Tibial nerve (tissue), 4 donors: ENCODE measurements at regions not wholly inside any gene's neighbourhood (a gene's known extent, or its start where the extent isn't known, plus 50 kb on each side); places are given as distances from the start of the nearest gene placed in this dataset.

Source experiments
- DNase-seq, 2 donors: peaks; one replicate each; pipeline ENCODE4 v3.0.0-alpha.2; 2019; ENCODE audit warnings: low spot score in 2 of 2
- H3K27ac ChIP-seq, 4 donors: fragments of 200-600 bp; sonication (generic) in 3 of 4; one replicate each; pipeline ENCODE4 v1.5.1; 2017 to 2019; ENCODE audit warnings: mild to moderate bottlenecking in 1 of 4
- H3K27me3 ChIP-seq, 2 donors: fragments of 200-600 bp; sonication (generic) in 1 of 2; one replicate each; pipeline versions ENCODE4 v1.5.1 to v1.6.0; 2017 to 2019
- H3K36me3 ChIP-seq, 3 donors: fragments of 200-600 bp; sonication (generic); one replicate each; pipeline ENCODE4 v1.5.1; 2018 to 2019
- H3K4me1 ChIP-seq, 4 donors: fragments of 200-600 bp; sonication (generic) in 3 of 4; one replicate each; pipeline ENCODE4 v1.5.1; 2017 to 2019
- H3K4me3 ChIP-seq, 4 donors: fragments of 200-600 bp; sonication (generic) in 3 of 4; one replicate each; pipeline ENCODE4 v1.5.1; 2017 to 2019; ENCODE audit warnings: mild to moderate bottlenecking in 1 of 4, moderate library complexity in 1 of 4
- H3K9me3 ChIP-seq, 4 donors: fragments of 200-600 bp; sonication (generic) in 3 of 4; one replicate each; pipeline ENCODE4 v1.5.1; 2017 to 2019
- CTCF ChIP-seq, 5 experiments: fragments of 200-600 bp in 3 of 5; fragments of 450-650 bp in 2 of 5; sonication (generic) in 3 of 5; IDR thresholded peaks; one replicate each; pipeline ENCODE4 v1.5.1; 2016 to 2019; ENCODE audit warnings: antibody characterized with exemption in 5 of 5, mild to moderate bottlenecking in 3 of 5, moderate library complexity in 2 of 5
- EP300 ChIP-seq, 2 donors: sonication (generic); formaldehyde crosslinking; IDR thresholded peaks; one replicate each; pipeline ENCODE4 v1.6.1; 2017; ENCODE audit warnings: antibody characterized with exemption in 2 of 2, mild to moderate bottlenecking in 1 of 2
- POLR2A ChIP-seq, 2 donors: fragments of 450-650 bp; IDR thresholded peaks; one replicate each; pipeline ENCODE4 v1.6.1; 2017; ENCODE audit warnings: antibody characterized with exemption in 2 of 2, mild to moderate bottlenecking in 2 of 2, moderate library complexity in 2 of 2
- WGBS, 2 donors: methylation state at CpG; one replicate each; pipeline ENCODE4 v1.1.5; 2018; 5-methylcytosine and 5-hydroxymethylcytosine counted together

- H3K4me1 ChIP-seq, result no peaks in the 10 kb centered on the region
- no peak overlapping the region for H3K4me3 ChIP-seq
- H3K9me3 ChIP-seq, result no peaks in the 10 kb centered on the region
- TF ChIP-seq EP300 (IDR thresholded peaks at IDR 0.05), result no peak
- no peak for TF ChIP-seq CTCF (IDR thresholded peaks at IDR 0.05)
- no peak for TF ChIP-seq POLR2A (IDR thresholded peaks at IDR 0.05)
- H3K27ac ChIP-seq, result no peak overlapping the region
- H3K27me3 ChIP-seq, result no peaks in the 10 kb centered on the region
- WGBS, 2 donors, result 24 to 31% methylated on average over 3 of the region's 3 CpGs
- DNase-seq, result no peak
- H3K36me3 ChIP-seq, result no peaks in the 10 kb centered on the region
Observed at GRCh38 chr5:17802256-17802655, 168.0 kb downstream of the TAF11L14 start.

GRCh38 chr5:17803971-17804370, 169.7 kb downstream of the TAF11L14 start:
- H3K27ac ChIP-seq, result no peak overlapping the region
- DNase-seq, result no peak
- no peaks in the 10 kb centered on the region for H3K27me3 ChIP-seq
- H3K4me1 ChIP-seq, result no peaks in the 10 kb centered on the region
- no peak overlapping the region for H3K4me3 ChIP-seq
- H3K36me3 ChIP-seq, result no peaks in the 10 kb centered on the region
- H3K9me3 ChIP-seq, result no peaks in the 10 kb centered on the region
- TF ChIP-seq CTCF (IDR thresholded peaks at IDR 0.05) (no peak), EP300 (IDR thresholded peaks at IDR 0.05) (no peak), POLR2A (IDR thresholded peaks at IDR 0.05) (no peak)

DNA sequence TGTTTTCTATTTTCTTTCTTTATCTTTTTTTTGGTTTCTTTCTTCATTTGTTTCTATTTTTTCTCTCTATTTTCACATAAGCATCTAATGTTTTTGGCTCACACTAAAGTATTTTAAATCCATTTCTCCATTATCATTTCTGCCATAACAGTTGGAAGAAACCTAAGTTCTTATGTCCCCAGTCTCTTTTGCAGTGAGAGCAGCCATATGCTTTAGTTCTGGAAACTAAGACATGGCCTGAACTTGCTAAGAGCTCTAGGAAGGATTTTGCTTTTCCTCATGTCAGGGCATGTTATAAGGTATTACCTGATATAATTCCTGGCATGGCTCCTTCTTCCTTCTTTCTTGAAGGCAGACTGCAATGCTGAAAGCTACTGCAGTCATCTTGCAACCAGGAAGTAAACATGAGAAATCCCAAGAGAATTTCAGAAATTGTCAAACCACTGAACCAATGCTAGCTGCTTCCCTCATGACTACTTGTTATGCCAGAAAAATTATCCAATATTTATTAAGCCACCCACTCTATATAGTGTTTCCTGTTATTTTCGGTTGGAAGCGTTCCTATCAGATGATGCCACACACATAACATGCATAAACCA, 171.1 kb downstream of the TAF11L14 start:
- 53 to 65% methylated on average over 2 of the region's 2 CpGs for WGBS, 2 donors
- no peak for DNase-seq
- Histone ChIP-seq H3K27ac (no peak overlapping the region), H3K4me1 (no peaks in the 10 kb centered on the region), H3K27me3 (no peaks in the 10 kb centered on the region), H3K4me3 (no peak overlapping the region), H3K9me3 (no peaks in the 10 kb centered on the region), H3K36me3 (no peaks in the 10 kb centered on the region)
- TF ChIP-seq POLR2A (IDR thresholded peaks at IDR 0.05) (no peak), EP300 (IDR thresholded peaks at IDR 0.05) (no peak), CTCF (IDR thresholded peaks at IDR 0.05) (no peak)

DNA sequence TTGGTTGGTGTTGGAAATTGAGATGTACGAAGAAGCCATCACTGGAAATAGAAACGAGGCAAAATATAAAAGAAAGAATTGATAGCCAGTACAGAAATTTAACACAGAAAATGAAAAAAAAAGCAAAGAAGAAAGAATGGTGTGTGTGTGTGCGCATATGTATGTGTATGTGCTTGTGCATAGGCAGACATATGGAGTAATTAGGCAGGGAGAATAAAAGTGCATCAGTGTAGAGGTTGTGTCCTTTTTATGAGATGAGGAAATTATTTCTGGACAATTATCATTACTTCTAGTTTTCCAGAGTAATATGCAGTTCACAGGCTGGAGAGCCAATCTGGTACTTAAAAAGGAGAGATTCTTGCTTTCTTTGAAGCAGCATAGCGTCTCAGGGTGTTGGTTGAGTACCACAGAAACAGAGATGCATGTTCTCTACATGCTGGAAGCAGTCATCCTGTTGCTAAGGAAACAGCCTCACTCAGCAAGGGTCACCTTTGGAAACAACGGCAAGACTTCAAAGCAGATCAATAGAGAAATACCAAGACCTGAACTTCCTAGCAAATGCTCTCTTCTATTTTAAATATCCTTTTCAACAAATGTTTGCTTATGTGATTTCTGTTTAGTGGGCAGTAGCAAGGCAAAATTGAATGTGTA, 172.7 kb downstream of the TAF11L14 start:
- no peak for DNase-seq
- Histone ChIP-seq H3K27ac (no peak overlapping the region), H3K36me3 (no peaks in the 10 kb centered on the region), H3K27me3 (no peaks in the 10 kb centered on the region), H3K9me3 (no peaks in the 10 kb centered on the region), H3K4me1 (no peaks in the 10 kb centered on the region), H3K4me3 (no peak overlapping the region)
- WGBS, 2 donors, result 59 to 67% methylated on average over 5 of the region's 5 CpGs
- TF ChIP-seq CTCF (IDR thresholded peaks at IDR 0.05), result no peak
- no peak for TF ChIP-seq EP300 (IDR thresholded peaks at IDR 0.05)
- no peak for TF ChIP-seq POLR2A (IDR thresholded peaks at IDR 0.05)

- 76 to 84% methylated on average over 2 of the region's 2 CpGs for WGBS, 2 donors
- no peaks in the 10 kb centered on the region for H3K27me3 ChIP-seq
- no peak for DNase-seq
- no peaks in the 10 kb centered on the region for H3K4me1 ChIP-seq
- no peaks in the 10 kb centered on the region for H3K36me3 ChIP-seq
- TF ChIP-seq CTCF (IDR thresholded peaks at IDR 0.05) (no peak), POLR2A (IDR thresholded peaks at IDR 0.05) (no peak), EP300 (IDR thresholded peaks at IDR 0.05) (no peak)
- no peak overlapping the region for H3K27ac ChIP-seq
- H3K4me3 ChIP-seq, result no peak overlapping the region
- H3K9me3 ChIP-seq, result no peaks in the 10 kb centered on the region
Observed at GRCh38 chr5:17808566-17808965, 174.3 kb downstream of the TAF11L14 start.
